NOMO-1 treated with dmso at 0.1 percent for 144 hours (cell line): ENCODE measurements at regions not wholly inside any gene's neighbourhood (a gene's known extent, or its start where the extent isn't known, plus 50 kb on each side); places are given as distances from the start of the nearest gene placed in this dataset.
A peak's percentile ranks its signal among the peaks of the same experiment; 100 is the strongest.
"Not testable (repeated sequence)": the region's sequence is repeated elsewhere in the genome, so short reads cannot be mapped to it uniquely, and the experiment has no call there.

Experiments
- DNase-seq: peaks from one replicate; lab custom pipeline; 2025; ENCODE audit not compliant: unreplicated experiment; lab: John Stamatoyannopoulos, UW

- DNase-seq, result no peak
These were observed 295.5 kb upstream of the BOD1L1 start for GRCh38 chr4:13922873-13923645.

GRCh38 chr4:13924900-13925299 lies 297.4 kb upstream of the BOD1L1 start:
- not testable (repeated sequence) for DNase-seq

DNA sequence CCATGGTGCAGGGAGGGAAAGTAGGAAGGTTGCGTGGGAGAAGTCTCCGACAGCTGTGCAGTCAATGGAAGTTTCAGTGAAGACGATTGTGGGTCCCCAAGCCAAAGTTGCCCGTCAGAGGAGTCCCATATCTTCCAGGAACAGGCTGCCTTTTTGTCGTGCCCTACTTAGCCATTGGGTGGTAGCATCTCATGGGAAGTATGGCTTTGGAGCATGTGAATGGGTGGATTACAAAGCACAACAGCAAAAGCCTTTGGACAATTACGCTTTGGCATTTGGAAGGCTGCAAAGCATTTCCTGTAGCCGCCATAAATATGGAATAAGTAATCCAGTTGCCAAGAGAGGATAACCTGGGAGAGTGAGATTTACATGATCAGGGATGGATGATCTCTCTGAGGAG lies 300.7 kb upstream of the BOD1L1 start:
- no peak for DNase-seq

DNA sequence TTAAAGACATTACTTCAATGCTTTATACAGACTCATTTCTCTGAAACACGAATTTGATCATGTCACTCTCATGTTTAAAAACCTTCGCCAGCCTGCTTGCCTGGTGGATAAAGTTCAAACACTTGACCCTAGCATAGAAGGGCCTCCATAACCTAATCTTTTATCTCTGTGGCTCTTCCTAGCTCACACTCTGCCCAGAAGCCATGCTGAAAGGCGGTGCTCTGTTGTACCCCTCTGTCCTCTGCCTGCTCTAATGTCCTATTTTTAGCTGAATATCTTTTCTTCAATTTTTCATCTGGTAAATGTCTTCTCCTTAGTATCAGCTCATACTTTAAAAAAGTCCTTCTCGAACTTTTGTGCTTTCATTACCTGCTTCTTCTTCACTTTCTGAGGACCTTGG lies 302.6 kb upstream of the BOD1L1 start:
- DNase-seq, result no peak

DNA sequence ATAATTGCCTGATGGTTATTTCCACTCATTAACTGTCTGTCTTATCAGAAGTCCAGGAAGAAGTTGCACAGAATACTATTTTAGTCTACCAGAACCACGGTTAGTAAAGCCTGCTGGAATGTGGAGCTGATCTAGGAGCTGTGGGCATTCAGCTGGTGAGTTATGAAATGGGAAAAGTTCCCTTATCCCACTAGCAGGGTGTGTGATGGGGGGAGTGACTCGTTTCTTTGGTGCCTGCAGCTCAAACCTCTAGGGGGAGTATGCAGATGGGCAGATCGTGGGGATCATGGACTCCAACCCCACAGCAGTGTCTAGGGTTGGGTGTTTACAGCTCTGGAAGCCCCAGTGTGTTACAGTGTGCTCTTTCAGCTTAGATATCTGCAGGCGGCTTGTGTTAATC lies 305.7 kb upstream of the BOD1L1 start:
- no peak for DNase-seq

DNA sequence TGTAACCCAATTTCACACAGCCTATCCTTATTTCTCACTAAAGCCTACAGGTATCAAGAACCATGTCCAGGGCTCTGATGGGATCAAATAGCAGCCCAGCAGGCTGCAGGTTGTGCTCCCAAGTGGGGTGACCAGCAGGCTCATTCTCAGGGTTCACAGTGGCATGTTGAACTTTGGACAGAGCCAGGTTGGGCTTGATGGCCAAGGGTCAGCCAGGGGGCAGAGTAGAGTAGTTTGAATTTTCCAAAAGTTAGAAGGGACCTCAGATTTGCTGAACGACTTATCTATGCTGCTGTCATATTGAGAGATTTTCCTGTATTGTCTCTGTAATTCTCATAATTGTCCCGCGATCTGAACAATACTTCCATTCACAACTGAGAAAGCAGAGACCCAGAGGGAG lies 310.8 kb upstream of the BOD1L1 start:
- DNase-seq, result no peak

GRCh38 chr4:13940921-13941320 lies 313.4 kb upstream of the BOD1L1 start:
- DNase-seq, result no peak

- DNase-seq, result no peak
These were observed 315.5 kb upstream of the BOD1L1 start for GRCh38 chr4:13942977-13943376.

- no peak for DNase-seq
These were observed 316.6 kb upstream of the BOD1L1 start for GRCh38 chr4:13944095-13944511.

GRCh38 chr4:13947921-13948320 lies 320.4 kb upstream of the BOD1L1 start:
- DNase-seq, result no peak

DNA sequence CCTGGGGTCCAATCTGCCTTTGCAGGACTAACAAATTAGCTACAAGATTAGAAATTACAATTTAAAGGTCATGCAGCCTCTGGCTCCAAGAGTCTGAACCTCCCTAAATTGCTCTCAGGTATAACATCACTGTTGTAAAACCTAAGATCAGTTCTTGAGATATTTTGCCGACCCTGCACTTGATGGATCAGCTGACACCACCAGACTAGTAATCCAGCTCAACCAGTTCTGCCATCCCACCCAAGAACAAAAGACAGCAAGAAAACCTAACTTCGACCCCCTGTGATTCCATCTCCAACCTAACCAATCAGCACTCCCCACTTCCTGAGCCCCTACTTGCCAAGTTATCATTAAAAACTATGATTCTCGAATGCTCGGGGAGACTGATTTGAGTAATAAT lies 323.0 kb upstream of the BOD1L1 start:
- no peak for DNase-seq

GRCh38 chr4:13953083-13953482 lies 325.6 kb upstream of the BOD1L1 start:
- DNase-seq, result no peak

GRCh38 chr4:13955551-13955950 lies 328.0 kb upstream of the BOD1L1 start:
- DNase-seq, result no peak

DNA sequence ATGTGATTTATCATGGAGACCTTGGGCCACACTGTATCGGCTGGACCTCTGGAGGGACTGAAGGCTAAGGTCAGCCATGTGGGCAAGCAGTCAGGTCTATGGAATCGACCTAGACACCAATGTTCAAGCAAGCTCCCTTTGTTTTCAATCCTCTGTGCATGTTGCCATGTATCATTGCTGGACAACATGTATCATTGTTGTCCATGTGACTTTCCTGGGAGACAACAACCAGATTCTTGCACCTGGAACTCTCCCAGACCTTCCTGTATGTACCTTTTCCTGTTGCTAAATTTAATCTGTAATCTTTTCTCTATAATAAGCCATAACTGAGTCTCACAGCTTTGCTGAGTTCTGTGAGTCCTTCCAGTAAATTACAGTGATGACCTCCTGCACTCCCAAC lies 329.4 kb upstream of the BOD1L1 start:
- no peak for DNase-seq

DNA sequence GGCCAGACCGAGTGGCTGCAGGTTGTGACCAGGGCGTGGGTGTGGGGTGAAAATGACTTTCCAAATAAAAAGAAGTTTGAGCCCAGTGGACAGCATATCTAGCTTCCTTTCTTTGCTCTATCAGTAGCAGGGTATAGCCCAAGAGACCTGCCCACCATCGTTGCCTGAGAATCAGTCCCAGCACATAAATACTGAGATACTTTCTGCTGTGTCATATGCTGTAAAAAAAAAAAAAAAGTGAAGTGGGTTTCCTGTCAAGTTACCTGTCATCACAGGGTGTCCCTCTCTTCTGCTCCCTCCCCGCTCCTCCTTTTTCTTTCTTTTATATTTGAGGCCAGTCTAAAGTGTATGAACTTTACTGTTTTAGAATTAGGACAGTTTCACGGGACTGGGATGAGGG lies 330.3 kb upstream of the BOD1L1 start:
- DNase-seq, result peak; percentile 19

DNA sequence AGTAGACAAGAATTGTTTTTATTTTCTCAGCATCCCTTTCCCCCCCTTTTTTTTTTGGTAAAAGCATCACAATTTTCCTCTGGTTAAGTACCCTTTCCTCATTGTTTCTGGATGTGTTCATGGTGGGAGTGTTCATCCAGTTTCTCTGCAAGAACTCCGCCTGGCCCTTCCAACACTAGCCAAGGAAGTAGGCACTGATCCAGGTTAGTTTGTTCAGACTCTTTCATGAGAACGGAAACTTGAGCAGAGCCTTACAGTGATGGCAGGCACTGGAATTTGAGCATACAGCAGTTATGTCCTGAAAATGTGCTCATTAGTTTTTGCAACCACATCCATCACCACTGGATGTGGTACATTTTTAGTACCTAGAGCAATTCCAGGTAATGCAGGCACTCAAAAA lies 336.1 kb upstream of the BOD1L1 start:
- no peak for DNase-seq

- no peak for DNase-seq
These were observed 339.0 kb upstream of the BOD1L1 start for GRCh38 chr4:13966231-13967195.

- no peak for DNase-seq
These were observed 341.2 kb upstream of the BOD1L1 start for GRCh38 chr4:13968723-13969122.

GRCh38 chr4:13970349-13970748 lies 342.8 kb upstream of the BOD1L1 start:
- DNase-seq, result no peak

DNA sequence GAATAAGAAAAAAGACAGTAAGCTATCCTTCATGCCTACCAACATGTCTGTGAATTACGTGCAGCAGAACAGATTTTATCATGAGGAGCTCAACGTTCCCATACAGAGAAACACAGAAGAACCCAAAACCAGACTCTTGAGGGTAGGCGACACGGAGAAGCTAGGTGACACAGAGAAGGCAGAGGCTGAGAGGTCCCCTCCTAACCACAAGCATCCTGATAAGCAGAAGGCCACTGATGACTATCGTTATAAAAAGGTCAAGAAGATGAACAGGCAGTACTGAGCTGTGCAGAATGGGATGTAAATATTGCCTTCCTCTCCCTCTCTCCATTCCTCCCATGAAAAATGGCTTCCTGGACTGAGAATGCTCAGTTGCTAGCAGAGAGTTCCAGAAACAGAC lies 350.2 kb upstream of the BOD1L1 start:
- DNase-seq, result no peak

DNA sequence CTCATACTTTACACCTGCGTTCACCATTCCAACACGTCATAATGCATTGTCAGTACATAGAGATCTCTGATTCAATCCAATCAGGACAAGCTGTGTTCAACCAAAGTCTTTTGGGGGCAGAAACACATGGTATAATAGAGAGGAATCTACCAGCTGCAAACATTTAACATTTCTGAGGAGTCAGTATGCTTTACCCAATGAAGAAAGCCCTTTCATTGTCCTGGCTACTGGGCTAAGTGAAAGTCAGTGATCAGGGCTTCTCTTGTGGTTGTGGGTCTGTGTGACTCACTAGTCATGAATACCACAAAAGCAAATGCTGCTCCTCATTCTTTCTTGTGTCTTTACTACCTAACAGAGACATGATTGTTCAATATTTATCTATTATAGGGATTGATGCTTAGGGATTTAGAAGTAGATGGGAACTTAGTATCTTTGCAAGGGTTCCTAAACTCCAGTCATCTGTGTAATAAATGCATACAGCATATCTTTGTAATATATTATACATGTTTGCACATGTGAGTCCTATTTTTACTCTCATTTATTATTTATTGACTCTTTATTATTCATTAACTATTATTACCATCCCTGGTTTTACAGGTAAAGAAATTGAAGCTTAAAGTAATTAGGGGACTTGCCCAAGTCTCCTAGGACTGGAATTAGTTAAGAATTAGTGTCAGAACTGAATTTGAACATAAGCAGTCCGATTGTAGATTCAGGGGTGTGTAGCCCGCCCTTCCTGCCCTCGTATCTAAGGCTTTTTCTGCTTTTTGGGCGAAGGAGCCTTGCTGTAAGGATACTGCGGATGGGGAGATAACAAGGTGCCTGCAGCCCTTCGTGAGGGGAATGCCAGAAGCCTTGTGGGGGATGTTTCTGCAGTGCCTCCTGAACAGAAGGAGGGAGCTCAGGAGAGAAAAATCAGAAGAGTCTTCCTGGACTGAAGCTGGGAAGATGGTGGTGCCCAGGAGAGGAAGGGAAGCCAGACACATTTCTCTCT lies 353.1 kb upstream of the BOD1L1 start:
- no peak for DNase-seq
